GM18502 (cell line): ENCODE measurements at regions not wholly inside any gene's neighbourhood (a gene's known extent, or its start where the extent isn't known, plus 50 kb on each side); places are given as distances from the start of the nearest gene placed in this dataset.

ENCODE experiments used
- ATAC-seq: cut with Tn5 transposase; IDR thresholded peaks from one replicate; pipeline ENCODE4 v1.9.1; 2021; ENCODE audit warnings: mild to moderate bottlenecking; ENCODE audit not compliant: unreplicated experiment, poor library complexity

DNA sequence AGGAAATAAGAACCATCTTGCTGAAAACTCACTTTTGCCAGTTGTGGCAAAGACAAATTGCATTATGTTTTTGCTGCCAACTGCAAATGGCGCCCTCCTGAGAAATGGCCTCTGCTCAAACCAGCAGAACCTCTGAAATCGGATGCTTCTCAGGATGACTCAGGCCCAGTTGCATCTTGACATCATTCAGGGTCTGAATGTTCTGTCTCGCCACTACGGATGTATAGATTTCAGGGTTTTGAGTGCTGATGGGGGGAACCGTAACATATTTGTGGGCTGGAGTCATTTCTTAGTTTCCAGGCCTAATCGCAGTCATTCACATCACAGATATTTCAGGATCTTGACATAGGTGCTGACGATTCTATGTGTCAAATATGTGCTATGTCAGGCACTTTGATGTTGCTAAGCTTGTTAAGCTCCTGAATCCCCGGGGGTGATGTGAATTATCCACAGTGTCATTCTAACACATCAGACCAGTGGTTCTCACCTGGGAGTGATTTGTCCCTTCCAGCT is 207.1 kb downstream of the NFATC2 start:
- peak; percentile 90 for ATAC-seq

DNA sequence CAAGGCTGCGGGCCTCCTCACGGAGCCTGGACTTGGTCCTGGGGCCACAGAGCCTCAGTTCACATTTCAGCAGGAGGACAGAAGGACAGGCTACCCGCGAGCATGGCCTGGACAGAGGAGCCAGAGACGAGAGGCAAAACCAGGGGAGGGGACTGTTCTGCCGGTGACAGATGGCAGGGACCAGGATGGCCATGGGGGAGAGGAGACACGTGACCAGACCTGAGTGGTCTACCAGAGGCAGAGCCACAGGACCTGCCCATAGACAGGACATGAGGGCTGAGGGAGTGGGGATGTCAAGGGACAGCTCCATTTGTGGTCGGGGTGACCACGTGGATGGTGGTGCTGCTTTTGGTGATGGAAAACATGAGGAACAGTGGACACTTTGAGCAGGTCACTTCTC is 207.9 kb downstream of the NFATC2 start:
- no peak for ATAC-seq

DNA sequence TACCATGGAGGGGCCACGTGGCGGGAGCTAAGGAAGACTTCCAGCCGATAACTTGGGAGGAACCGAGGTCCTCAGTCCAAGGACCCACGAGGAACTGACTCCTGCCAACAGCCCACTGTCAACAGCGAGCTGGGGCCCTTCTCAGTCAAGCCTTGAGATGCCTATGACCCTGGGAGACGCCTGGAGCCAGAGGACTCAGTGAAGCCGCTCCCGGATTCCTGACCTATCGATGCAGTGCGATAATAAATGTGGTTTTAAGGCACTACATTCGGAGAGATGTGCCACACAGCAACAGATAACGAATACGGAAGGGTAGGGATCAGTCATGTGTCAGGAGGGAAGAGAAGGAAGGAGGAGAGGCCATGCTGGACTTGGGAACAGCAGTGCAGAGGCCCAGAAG is 208.5 kb downstream of the NFATC2 start:
- ATAC-seq: no peak

DNA sequence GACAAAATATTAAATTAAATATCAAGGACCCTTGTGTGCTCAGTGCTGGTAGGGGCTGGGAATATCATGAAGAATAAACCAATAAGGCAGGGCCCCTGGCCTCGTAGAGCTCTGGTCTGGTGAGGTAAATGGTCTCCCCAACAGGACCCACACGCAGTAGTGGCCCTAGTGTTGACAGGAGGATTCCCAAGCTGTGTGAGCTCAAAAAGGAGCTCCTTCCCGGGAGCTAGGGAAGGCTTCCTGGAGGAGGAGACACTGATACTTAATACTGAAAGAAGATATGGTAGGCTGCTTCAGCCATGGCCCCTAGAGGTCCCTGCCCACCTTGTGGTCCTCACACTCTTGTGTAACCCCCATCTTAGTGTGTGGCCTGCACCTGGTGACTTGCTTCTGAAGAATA is 209.1 kb downstream of the NFATC2 start:
- ATAC-seq: no peak

DNA sequence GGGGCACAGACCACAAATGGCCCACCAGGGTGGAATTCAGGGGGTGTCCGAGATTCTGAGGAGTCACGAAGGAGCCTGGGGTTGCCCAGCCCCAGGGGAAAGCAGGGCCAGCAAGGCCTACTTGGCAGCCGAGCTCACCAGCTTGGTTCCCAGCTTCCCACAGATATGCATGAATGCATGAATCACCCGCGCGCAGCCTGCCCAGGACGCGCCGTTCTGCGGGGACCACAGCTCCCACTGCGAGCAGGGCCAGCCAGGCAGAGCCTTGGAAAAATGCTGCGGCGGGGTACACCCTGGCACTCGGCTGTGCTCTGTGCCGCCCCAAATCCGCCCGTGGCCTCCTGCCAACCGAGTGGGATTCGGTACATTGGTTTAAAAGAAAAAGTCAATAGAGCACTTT is 211.0 kb downstream of the NFATC2 start:
- ATAC-seq: no peak

DNA sequence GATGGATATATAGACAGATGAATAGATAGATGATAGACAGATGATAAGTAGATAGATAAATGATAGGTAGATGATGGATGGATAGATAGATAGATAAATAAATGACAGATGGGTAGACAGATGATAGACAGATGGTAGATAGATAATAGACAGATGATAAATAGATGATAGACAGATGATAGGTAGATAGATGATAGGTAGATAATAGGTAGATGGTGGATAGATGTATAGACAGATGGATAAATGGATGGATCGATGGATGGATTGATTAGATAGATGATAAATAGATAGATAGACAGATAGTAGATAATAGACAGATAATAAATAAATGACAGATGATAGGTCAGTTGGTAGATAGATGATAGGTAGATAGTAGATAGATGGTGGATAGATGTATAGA is 212.7 kb downstream of the NFATC2 start:
- ATAC-seq: no peak

DNA sequence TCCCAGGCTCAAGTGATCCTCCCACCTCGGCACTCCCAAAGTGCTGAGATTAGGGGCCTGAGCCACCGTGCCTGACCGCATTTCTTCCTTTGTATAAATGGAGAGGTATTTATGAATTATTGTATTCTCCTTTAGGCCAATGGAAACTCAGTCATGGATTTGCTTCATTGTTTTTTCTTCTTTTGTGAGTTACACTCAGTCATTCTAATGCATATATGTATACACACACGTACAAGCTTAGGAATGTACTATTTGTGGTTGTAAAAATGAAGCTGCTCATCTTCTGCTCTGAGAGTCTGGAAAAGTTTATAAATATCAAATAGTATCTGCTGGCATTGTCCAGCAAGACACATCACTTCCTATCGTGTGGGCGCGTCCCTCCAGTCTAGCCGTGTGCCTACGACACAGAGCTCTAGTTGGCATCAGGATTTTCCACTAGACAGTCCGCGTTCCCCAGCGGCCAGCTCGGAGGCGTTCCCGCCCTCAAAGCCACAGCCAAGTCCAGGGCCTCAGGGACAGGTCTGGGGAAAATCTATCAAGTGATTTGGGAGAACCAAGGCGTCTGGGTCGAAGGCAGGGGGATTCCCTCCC is 215.2 kb downstream of the NFATC2 start:
- no peak for ATAC-seq

DNA sequence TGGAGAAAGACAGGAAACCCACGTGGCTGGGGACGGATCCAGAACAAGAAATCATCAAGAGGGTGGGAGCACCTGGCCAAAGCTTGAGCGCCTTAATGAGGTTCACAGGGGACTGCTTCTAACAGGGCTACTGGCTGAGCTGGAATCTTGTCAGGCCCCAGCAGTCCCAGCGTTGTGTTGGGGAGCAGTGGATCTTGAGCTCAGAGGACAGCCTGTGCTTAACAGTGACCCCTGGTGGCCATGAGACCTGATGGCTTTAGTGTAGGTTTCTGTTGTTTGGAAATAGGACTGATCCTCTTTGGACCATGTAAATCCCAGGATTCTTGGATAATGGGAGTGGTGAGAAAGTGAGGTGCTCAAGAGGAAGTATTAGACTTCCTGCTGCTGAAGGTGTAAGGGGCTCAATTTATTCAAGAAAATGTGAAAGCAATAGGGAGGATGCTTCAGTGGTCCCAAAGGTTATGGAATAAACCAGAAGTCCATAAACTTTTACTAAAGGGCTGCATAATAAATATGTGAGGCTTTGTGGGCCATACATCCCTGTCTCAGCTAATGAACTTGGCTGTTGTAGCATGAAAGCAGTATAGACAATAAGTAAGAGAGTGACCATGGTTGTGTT is 216.2 kb downstream of the NFATC2 start:
- no peak for ATAC-seq

DNA sequence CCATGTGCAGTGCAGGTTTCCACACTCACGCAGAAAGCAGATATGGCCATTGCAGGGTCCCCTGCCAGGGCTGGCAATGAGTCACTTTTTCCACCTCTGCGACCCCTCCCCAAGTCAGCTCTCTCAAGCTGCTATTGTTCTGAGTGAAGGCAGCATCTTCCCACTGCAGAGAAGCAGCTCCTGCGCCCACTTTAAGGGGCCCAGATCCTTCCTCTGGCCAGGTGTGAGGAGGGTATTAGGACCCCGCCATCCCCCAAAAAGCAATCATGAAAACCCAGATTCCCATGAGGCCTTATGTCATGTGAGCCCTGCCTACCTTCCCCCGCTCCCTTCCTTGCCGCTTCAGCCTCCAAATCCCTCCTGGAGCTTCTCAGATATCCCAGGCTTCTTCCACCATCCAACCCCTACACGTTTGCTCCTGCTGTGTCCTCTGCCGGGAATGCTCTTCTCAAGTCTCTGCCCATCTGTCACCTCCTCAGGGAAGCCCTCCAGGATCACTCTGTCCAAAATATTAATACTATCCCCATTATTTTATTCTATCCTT is 220.3 kb downstream of the NFATC2 start:
- no peak for ATAC-seq

DNA sequence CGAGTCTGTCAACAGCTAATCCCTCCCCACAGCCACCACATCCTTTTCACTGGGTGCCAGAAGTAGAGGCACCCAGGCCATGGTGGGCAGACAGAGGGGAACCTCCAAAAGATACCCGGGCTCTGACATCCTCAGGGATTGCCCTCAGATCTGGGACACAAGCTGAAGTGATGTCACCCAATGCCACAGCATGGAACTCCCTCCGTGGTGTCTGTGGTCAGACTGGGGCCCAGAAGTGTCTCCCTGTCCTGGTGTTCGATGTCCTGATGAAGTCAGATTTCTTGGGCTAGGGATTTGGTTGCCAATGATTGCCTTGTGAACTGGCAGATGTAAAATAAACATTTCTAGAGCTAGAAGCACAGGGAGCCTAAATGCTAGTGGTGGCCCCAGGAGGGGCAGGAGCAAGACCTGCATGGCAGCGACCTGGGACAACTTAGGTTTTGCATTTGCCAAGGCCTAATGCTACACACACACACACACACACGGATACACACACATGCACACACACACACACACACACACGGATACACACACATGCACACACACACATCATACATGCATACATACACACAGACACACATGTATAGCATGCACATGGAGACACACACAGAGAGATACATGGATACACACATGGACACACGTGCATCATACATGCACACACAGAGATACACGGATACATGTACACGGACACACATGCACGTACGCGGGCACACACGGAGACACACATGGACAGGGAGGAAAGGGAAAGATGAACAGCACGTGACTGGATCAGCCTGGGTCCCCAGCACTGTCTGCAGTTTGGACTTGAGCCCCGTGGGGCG is 221.0 kb downstream of the NFATC2 start:
- no peak for ATAC-seq

DNA sequence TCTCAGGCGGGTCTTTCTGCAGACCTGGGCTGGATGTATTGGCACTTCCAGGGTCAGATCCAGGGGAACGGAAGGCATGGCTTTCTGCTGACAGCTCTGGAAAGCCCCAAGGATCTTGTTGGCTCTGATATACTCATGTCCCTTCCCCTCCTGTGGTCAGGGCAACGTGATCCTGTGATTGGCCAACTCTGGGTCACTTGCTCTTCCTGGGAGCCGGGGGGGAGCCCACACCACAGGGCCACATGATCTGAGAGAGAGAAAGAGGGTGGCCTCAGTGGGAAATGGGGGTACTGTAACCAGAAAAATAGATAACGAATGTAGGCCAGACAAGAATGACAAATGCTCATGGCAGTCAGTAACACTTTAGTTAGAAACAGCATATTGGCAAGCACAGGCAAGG is 223.0 kb downstream of the NFATC2 start:
- ATAC-seq: no peak

DNA sequence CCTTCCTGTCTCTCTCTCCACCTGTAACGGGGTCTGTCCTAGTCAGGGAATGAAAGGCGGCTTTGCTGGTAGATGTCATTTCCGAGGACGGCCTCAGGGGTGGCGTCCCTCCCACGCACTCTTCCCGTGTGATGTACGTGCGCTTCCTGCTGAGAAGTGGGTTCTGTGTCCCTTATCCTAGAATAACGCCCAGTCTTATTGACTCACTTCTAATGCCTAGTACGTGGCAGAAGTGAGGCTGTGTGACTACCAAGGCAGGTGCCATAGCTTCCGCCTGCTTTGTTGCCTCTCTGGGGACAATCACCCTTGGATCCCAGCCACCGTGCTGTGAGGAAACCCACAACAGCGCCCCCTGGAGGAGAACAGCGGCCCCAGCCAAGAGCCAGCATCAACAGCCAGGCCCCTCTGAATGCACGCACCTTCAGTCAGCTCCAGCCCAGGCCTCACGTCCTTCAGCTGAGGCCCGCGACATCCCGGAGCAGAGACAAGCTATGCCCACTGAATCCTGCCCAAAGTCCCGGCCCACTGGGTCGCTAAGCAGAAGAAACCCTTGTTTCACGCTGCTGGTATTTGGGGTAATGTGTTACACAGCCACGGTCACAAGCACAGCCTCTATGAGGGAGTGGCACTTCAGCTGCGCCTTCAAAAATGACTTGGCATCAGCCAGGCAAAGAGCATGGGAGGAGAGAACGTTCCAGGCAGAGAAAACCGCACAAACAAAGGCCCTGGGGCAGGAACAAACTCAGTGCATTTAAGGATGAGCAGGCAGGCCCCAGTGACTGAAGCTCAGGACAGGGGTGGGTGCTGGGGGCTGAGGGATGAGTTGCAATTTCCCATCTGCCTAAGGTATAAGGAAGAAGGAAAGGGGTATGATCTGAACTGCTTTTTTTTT is 224.2 kb downstream of the NFATC2 start:
- no peak for ATAC-seq

DNA sequence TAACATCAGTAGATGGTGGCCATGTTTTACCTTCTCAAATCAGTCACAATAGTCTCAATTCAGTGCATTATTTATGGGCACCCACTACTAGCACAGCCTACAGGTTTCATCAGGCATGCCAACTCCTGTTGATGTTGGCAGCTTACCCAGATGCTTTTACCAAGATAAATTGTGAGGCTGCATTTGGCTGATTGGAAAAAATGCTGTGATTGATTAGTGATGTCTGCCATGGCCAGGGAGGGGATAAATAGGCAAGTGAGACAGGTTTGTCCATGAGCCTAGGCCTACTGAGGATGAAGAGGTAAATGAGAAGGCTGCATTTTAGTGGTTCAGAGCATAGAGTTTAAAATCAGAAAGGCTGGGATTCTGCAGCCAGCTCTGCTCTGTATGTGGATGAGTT is 227.1 kb downstream of the NFATC2 start:
- ATAC-seq: no peak

DNA sequence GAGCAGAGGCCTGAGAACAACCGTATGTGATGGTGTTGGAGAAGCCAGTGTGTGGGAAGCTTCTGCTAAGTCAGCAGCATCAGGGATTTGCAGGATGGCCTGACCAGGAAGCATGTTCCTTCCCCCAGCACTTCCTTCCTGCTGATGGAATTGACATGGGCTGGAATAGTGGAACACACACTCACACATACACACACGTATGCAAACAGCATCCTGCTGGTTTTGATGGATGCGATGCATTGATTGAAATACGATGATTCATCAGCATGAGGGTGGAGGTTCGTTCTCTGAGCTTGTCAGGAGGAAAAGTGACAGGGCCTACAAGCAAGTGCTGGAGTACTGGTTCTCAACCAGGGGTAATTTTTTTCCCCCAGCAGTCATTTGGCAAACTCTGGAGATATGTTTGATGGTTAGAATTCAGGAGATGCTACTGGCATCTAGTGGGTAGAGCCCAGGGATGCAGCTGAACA is 229.1 kb downstream of the NFATC2 start:
- ATAC-seq: no peak

DNA sequence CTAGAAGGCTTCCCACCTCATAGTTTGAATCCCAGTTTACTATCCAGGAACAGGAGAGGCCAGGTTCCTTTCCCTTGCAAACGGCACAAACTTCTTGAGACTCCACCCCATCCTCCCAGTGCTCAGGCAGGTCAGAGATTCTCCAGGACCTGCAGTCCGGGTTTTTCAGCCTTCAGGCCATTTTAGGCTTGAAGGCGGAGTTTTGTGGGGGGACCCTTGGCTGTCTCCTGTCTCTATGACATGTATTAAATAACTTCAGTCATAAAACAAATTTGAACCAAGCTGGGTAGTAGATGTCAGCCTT is 230.1 kb downstream of the NFATC2 start:
- no peak for ATAC-seq

DNA sequence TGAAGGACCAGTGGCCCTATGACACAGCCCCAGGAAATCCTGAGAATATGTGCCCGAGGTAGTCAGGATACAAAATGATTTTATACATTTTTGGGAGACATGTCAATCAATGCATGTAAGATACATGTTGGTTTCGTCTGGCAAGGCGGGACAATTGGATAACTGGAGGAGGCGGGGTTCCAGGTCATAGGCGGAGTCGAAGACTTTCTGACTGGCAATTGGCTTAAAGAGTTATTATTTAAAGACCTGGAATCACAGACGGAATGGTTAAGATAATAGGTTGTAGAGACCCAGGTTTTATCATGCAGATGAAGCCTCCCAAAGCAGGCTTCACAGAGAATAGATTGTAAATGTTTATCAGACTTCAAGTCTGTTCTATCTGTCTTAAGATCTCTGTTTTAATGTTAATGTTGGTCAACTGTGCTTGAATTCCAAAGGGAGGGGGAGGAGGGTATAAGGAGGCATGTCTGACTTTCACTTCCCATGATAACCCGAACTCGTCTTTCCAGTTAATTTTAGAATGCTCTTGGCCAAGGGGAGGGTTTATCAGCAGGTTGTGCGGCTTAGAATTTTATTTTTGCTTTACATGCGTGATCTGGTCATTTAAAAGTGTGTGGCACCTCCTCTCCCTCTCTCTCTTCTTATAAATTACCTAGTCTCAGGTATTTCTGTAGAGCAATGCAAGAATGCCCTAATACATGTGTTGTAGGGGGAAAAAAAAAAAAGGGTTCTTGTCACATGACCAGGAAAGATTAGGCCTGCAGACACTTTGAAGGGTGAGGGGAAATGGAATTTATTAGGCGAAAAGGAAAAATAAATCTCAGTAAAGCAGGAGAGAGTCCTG is 230.7 kb downstream of the NFATC2 start:
- no peak for ATAC-seq

DNA sequence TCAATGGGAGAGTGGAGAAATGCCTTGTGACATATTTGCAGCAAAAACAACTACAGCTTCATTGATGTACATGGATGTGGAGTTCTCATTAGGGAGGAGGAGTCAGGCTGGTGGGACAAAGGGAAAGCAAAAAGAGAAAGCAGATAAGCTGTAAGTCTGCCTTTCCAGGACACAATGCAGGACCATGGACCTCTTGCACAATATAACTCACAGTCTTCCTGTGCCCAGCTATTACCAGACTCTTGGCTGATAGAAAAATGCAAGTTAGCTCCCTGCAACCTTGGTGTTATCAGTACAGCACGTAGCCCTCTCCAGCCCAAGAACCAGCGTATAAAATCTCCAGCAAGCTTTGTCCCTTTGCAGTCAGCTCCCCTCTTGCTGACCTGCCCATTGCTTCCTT is 232.3 kb downstream of the NFATC2 start:
- ATAC-seq: no peak

DNA sequence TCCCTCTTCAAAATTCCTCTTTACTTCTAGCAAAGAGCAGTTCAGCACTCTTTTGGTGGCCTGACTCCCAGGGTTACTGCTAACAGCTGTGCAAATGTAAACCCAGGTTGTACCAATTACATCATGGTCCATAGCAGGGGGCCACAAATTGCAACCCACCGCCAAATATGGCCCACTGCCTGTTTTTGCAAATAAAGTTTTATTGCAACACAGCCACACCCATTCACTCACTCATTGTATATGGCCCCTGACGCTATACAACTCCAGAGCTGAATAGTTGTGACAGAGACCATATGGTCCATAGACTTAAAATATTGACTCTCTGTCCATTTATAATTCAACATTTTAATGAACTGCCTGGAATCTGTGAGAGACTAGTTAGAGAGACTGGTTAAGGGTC is 233.4 kb downstream of the NFATC2 start:
- ATAC-seq: no peak

DNA sequence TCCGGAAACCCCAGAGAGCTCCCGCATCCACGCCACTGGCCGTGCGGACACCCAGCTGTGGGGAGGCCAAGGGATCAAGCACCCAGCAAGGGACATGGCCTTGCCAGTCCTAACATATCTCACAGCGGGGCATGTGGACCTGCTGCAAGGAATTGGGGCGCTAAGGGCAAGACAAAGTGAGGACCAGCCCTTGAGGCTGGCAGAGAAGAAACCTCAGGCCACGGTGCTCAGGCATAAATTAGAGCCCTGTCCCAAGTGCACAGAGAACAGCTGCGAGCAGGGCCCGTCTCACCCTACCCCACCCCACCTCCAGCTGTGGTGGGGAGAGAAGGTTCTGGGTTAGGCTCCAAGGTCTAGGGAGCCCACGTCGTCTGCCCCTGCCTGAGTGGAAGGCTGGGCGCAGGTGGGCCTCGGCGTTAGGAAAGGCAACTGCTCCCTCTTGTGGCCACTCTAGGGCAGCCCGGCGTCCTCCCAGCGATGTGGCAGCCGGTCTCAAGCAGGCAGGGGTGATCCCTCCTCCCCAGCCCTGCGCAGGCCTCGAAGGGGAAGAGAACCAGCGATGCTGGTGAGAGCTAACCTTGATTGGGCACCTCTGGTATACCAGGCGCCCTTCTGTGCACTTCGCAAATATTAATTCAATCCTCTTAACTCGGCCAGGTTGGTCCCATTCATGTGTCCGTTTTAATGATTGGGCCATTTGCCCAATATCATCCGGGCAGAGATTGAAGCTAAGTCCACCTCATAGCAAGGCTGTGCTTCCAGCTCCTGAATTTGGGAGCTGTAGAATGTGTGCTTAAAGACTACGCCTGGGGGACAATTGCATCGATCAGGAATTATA is 235.8 kb downstream of the NFATC2 start:
- ATAC-seq: peak; percentile 69
